NCI-H446 (cell line): ENCODE measurements at regions not wholly inside any gene's neighbourhood (a gene's known extent, or its start where the extent isn't known, plus 50 kb on each side); places are given as distances from the start of the nearest gene placed in this dataset.

Experiments
- DNase-seq, 2 experiments: peaks; one replicate each; lab custom pipeline; 2025; lab: John Stamatoyannopoulos, UW

DNA sequence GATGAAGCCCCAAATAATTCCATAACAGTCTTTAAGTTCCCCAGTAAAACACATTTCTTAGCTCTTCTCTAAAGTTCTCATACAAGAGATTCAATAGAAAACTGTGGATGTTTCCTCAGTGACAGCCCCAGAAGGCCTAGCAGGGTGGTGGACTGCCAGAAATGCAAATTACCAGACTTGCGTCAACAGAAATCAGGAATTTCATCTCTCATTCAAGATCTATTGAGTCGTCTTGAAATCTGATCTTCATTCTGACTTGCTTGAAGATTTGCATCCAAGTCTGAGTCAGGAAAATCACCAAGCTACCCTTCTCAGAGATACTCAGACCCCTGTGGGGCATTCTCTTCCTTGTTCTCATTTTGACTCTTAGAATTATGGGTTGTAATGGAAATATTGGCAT is 68.9 kb upstream of the NDP start:
- no peak for DNase-seq

DNA sequence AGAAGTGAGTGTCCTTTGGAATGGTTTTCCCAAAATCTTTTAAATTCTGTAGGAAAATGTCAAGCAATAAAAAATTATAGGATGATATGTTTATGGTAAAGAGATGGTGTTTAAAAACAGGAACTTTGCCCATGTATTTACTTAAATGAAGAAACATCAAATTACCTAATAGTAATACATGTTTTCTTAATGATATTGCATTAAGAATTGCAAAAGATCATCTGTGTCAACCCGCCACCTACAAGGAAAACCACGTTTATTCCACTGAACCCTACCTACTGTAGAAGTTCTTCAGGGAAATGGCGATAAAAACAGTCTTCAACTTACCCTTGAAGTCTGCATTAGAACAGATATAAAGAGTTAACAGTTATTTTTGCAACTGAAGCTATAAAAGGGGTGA is 67.2 kb upstream of the NDP start:
- no peak for DNase-seq

DNA sequence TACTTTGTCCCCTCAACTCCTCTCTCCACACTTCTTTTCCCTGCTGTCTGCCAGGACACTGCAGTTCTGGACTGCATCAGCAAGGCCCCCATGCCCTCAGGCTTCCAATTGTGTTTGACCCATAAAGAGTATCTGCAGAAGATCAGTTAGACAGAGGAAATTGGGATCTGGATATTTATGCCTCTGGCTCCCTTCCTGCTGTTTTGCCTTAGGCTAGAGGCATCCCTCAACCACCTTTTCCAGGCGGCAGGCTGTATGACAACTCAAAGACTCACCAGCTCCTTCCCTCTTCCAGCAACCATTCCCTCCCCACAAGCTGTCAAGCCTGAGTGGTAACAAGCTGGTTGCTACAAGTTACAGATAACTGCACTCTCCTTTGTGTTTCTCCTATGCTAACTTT is 66.4 kb upstream of the NDP start:
- no peak for DNase-seq

DNA sequence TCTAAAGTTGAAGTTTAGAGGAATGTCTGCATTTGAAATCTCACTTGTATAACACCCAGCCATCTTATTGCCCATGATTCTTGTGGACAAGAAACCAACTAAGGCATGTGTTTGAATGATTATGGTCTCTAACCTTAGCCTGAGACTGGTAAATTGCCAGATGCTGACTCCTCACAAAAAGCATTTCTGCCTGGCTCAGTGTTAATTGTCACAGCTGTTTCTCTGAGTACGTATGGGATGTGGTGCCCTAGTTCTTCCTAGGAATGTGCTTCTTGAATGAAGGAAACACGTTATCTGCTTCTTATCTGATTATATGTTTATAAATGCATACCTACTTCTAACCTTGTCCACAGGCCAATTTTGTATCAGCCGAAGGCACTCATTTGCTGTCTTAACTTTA is 63.1 kb upstream of the NDP start:
- peak in 1 of 2 experiments; percentile 59 for DNase-seq

DNA sequence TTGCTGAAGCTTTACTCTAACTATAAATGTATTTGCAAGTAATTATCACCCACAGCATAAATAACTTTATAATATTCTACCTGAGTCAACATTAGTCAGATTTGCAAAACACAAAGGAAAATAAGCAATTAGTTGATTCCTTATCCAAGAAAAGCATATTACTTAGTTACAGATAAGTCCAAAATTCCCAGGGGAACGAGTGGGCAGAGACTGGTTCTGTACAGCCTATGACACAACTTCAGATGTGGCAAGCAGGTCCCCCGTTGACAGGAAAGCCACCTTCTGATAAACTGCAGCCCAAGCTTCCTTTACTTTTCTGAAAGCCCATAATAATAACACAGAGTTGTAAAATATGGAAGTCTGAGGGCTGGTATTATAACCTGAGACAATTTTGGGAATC is 62.4 kb upstream of the NDP start:
- no peak for DNase-seq

DNA sequence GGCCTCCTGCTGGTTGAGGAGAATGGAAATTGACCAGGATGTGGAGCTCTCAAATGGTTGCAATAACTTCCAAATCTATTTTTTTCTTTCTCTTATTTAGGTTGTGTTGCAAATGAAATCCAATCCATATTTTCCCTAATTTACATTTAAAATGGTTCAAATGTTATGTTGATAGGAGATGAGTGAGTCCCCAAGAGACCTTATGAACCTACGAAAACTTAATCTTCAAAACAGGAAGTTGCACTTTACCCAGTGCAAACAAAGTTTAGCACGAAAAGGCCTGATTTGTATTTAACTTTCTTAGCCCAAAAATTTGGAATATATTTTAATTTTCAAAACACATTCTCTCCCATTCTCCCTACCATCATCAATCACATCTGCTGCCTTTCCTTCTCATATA is 59.3 kb upstream of the NDP start:
- DNase-seq, result no peak

DNA sequence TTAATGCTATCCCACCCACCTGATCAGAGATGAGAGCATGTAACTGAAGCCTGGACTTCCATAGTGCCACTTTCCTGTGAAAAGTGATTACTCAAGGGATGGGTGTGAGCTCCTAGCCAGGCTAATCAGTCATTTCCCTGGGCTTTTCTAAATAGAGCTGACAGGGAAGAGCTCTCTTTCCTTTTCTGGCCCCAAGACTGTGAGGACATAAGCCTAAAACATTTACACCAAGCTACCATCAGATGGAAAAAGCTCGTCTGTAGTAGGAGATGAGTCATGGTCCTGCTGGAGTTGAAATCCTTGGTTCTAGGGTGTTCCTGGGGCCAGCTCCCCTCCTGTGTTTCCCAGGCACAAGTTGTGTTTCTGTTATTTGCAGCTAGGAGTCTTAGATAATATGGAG is 52.4 kb upstream of the NDP start:
- no peak for DNase-seq
